Thyroid gland (tissue), 4 donors: ENCODE measurements at regions not wholly inside any gene's neighbourhood (a gene's known extent, or its start where the extent isn't known, plus 50 kb on each side); places are given as distances from the start of the nearest gene placed in this dataset.

Source experiments
- POLR2A ChIP-seq, 2 donors: fragments of 450-650 bp; IDR thresholded peaks; one replicate each; pipeline ENCODE4 v1.6.1; 2017; ENCODE audit warnings: antibody characterized with exemption in 2 of 2, mild to moderate bottlenecking in 2 of 2, moderate library complexity in 1 of 2
- TF ChIP-seq, protein P1 (sequence below), 6 experiments: fragments of 200-600 bp in 3 of 6; fragments of 450-650 bp in 3 of 6; sonication (generic) in 3 of 6; IDR thresholded peaks; one replicate each; pipeline ENCODE4 v1.5.1; 2016 to 2019; ENCODE audit warnings: antibody characterized with exemption in 6 of 6, mild to moderate bottlenecking in 2 of 6, inconsistent platforms in 1 of 6, moderate library complexity in 1 of 6

DNA sequence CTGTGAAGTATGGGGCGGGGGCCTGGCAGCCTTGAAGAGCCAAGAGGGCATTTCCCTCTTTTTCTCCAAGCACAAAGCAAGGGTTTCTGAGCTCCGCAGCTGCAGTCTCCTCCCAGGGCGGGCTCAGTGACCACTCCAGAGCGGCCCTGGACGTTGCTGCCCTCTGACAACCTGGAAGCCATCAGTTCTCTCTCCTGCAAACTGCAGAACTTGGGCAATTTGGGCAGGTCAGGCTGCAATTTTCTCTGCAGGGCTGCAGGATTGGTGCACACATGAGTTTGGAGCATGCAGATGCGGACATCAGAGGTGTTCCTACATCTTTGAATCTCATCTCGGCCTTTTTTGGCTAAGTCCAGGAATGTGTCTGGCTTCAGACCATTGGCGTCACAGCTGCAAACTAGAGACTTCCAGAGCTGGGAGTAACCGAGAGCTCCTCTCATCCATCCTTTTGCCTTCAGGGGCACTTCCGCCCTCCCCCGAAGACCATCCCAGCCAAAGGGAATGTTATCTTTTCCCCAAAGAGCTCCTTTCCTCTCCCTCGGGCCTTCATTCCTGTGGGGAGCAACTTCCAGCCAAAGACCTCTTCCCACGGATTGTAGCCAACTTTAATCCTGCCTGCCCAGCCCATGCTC lies 139.6 kb upstream of the WNT4 start:
- TF ChIP-seq, protein P1, sequence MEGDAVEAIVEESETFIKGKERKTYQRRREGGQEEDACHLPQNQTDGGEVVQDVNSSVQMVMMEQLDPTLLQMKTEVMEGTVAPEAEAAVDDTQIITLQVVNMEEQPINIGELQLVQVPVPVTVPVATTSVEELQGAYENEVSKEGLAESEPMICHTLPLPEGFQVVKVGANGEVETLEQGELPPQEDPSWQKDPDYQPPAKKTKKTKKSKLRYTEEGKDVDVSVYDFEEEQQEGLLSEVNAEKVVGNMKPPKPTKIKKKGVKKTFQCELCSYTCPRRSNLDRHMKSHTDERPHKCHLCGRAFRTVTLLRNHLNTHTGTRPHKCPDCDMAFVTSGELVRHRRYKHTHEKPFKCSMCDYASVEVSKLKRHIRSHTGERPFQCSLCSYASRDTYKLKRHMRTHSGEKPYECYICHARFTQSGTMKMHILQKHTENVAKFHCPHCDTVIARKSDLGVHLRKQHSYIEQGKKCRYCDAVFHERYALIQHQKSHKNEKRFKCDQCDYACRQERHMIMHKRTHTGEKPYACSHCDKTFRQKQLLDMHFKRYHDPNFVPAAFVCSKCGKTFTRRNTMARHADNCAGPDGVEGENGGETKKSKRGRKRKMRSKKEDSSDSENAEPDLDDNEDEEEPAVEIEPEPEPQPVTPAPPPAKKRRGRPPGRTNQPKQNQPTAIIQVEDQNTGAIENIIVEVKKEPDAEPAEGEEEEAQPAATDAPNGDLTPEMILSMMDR (IDR thresholded peaks at IDR 0.05): no peak
- no peak for TF ChIP-seq POLR2A (IDR thresholded peaks at IDR 0.05)
